ENCODE measurements at regions not wholly inside any gene's neighbourhood (a gene's known extent, or its start where the extent isn't known, plus 50 kb on each side); places are given as distances from the start of the nearest gene placed in this dataset.

DNA sequence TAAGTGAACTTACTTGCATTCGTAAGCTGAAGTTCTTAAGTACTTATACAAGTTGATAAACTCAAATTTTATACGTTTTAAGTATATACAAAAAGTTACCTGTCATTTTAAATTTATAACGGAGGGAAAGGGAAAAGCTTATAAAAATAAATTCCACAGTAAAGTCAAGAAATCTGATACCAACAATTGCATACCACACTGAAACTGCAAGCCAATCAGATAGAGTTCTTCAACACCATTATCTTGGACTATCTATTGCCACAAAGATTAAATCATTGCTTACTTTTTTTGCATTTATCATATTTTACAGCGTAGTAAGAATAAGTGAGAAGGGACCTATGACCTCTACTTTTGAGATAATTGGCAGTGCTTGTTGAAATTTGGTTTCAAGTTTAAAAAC, 386.7 kb downstream of the TFAP2A start:
- DNase-seq: no peak

DNA sequence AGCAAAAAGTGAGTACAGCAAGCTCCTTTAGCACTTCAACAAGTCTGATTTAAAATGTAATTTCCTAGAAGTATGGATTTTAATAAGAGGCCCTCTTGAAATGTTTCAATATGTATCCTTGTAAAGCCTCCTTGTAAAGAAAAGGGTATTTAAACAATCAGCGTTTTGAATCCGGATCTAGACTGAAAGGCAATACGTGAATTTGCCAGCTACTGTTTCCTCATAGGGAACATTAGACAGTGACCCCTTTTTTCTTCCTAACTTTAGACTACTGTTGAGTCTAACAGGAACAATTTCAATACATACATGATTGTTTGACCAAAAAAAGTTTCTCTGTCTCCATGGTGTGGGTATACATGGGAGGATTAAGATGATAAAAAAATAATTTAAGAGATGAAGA, 395.0 kb downstream of the TFAP2A start:
- DNase-seq: no peak

DNA sequence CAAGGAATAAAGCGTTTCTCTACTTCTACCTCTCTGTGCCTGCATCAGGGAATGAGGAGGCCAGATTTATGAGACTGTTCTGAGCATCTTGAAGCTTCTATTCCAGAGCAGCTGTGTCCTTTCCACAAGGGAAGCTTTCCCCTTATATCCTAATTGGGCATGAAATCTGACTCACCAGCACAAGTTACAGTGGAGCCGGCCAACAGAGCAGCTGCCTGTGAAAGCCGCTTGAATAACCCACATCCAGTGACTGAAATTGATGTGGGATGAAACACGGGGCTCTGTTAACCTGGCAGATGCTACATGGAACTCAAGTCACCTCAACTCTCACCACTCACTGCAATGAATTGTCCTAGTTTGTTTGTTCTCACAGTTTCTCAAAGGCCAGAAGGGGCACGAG, 400.3 kb downstream of the TFAP2A start:
- DNase-seq: no peak

DNA sequence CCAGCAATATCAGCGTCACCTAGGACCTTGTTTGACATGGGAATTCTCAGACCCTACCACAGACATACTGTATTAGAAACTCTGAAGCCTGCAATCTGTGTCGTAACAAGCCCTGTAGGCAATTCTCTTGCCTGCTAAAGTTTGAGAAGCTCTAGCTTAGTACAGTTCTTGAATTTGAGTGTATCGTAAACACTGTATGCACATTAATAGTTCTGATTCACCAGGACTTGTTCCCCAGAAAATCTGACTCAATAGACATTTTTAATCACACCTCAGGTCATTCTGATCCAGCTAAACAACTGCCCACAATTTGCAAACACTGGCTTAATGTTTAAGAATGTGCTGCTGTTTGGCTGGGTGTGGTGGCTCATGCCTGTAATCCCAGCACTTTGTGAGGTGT, 414.3 kb downstream of the TFAP2A start:
- no peak for DNase-seq

DNA sequence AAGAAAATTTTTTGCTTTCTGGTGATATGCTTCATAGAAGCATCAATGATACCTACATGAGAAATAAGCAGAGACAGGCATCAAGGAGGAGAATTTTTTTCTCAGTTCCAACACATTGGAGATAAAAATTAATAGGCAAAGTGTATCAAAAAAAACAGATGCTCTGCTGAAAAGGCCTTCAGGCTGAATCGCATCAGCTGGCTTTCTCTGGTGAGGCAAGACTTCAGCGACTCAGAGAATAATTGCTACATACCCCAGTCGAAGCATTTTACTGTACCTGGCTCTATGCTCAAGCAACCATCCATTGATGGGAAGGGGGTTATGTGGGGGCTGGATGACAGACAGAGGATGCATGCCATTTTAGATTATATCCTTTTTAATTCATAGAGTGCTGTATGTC, 415.1 kb downstream of the TFAP2A start:
- no peak for DNase-seq

DNA sequence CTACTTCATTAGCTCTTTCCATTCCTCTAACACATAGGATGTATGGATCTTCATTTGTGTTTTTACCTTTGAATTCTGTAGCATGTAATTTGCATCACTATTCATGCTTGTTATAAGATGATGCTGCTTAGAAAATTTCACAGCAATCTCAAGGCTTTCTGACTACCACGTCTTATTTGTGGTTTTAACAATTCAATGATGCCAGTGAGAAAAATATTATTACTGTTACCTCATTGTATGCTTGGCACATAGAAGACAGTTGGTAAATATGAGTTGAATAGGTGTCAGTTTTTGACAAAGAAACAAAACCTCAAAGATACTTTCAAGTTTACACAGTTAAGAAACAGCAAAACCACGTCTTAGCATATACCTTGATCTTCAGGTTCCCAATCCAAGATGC, 428.6 kb downstream of the TFAP2A start:
- no peak for DNase-seq

DNA sequence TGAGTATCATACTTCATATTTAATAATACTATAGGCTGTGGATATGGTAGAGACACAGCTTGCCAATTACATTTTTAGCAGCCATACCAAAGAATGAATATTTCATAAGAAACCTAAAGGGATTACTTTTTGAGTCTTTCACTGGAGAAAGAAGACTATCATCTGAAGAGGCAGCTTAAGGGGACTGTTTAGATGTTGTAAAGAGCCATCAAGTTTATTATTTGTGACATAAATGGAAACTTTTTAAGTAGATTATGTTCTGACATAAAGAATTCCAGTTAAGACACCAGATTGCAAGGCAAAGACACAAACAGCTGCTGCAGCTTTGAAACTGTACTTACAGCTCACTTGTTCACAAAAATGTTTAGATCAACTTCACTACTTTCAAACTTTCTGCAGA, 429.4 kb downstream of the TFAP2A start:
- no peak for DNase-seq

DNA sequence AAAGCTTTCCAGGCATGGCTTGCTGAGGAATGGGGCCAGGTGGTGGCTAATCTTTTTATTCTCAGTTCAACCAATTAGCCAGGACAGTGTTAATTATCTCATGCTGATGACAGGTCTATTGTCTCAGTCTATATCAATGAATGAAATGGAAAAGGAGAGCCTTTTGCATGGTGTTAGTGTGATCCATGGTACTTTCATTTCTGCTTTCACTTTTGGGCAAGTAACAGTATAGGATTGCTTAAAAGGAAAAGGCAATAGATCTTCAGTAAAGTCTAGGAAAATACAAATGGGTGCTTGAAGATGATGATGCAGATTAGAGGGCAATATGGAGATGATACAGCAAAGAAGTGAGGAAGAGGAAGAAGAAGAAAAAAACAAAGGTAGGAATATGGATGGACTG, 430.3 kb downstream of the TFAP2A start:
- no peak for DNase-seq

DNA sequence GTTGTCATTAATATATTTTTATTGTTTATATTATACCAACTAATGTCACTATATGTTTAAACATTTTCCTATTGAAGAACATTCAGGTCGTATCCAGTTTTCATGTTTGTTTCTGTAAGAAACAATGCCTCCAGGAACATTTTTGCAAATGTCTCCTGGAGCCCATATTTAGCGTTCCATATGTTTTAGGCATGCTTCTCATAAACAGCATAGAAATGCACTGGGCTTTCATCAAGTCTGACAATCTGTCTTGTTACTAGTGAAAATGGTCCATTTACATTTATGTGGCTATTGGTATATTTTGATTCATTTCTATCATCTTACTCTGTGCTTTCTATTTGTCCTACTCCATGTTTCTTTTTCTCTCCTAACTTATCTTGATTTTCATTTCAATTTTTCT, 431.7 kb downstream of the TFAP2A start:
- no peak for DNase-seq

DNA sequence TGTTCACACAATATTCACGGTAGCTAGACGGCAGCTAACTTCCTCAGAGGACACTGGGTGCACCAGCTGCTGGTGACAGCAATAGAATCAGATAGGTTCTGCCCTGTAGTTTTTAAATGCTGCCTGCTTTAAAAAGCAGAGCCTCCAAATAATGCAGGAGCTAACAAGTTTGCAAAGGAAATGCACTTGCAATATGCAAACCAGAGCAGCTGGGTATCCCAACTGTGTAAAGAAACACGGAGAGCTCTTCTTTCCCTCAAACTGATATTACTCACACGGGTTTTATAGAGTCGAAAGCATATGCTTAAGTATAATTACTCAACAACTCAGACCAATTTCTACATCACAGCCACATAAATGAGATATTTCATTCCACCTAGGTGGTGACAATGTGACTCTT, 432.7 kb downstream of the TFAP2A start:
- no peak for DNase-seq

DNA sequence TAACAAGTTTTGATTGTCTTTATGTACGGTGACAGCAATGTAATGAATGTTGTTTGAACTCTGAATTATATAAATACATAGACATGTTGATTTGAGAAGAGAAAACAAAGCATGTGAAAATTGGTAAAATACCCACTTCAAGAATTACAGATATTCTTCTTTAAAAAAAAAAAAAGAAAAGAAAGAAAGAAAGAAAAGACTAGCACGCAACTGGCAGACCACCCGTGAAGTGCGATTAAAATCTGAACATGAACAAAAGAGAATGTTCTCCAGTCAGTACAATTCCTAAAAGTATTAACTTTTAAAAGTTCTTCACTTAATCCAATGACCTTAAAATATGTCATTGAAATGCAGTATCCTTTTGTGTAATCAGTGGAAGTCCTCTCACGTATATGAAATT, 434.9 kb downstream of the TFAP2A start:
- no peak for DNase-seq

DNA sequence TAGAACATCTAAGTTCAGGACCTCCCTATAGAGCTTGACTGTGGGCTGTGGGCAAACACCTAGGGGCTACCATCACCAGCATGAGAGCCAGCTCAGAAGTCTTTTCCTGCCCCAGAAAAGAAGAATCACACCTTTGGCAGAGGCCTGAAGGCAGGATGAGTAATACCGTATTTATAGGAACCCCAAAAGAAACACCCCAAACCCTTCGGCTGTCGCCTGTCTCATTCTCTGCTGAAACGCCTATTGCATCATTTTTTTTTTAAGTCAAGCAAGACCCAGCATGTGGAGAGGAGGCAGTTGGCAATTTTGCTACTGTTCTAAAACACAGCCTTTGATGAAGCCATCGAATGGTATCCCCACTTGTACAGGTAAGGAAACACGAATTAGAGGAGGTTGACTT, 436.4 kb downstream of the TFAP2A start:
- DNase-seq: no peak

DNA sequence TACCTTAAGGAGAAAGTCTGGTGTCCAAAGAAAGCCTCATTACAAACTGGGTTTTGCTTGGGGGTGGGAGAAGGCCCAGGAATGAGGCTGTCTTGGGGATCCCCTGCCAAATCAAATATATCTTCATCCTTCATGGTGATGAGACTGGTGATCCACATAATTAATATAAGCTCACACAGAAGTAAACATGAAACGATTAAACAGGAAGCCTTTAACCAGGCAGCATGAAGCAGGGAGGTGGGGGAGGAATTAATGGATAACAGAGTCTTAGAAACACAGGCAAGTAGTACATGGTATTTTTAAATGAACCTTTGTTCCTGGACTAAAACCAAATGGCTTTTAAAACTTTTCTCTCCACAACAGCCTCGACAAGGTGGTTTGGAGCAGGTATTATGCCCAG, 437.5 kb downstream of the TFAP2A start:
- DNase-seq: no peak

DNA sequence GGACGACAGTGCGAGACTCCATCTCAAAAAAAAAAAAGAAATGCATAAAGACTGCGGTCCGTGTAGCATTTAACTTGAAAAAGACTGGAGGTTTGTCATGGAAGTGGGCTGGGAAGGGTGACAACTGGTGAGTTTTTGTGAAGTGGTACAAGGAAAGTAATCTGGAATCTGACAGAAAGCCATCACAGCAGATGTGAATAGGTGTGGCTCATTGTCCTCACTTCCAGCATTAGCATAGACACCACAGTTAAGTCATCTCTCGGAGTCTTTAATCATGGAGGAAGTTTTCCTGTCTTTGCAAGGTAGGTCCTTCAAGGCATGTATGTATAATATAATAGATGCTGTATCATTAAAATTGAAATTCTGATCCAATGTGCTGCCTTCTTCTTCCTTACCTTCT, 453.2 kb downstream of the TFAP2A start:
- no peak for DNase-seq

DNA sequence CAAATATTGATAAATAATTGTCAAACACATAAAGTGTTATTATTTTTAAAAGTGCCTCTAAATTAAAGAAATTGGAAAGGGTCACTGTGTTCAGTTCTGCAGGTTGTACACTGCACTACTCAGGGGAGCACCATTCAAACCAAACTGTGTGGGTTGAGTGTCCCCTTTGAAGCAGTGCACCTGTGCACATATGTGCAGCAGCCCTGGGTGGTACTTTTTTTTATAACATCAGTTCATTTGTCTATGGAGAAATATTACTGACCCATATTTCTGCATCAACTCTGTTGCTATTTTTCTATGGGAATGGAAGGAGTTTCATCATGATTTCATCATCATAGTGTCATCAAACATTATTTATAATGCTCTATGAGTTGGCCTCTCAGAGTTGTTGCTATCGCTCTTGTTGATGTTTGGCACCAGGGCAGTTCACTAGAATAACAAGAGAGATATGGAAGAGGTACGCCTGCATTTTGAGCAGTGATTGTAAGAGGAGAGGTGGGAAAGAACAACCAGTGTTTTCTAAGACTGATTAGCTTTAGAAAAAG, 457.6 kb downstream of the TFAP2A start:
- no peak for DNase-seq

DNA sequence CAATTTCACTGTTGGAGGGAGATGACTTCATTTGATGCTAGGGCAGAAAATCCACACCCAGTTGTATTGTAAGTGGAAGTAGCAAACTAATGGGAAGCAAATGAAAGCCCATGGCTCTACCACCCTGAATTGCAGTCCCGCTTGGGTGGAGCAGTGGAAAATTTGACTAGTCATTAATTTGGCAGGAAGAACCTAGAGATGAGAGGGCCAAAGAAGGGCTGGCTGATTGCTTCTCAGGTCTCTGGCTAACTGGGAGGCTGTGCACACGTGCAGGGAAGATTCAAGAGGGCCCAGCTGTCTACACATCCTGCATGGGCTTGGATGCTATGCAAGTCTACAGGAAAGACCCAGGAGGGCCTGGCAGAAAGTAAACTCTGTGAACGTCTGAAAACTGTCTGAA, 466.2 kb downstream of the TFAP2A start:
- DNase-seq: no peak

DNA sequence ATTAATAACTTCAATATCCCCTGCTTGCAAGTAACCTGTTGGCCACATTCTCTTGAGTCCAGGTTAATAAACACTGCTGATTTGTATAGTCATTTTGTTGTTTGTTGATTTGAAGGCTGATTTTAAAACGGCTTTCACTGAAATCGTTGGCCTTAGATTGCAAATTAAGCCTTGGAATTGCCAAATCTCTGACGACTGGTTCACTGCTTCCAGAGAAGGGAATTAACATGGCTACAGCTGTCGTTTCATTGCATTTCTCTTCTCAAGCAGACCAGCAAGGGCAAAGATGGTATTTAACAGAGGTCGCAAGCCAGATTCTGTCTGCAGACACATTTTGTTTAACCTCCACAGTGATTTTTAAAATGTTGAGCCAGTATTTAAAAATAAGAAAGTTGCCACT, 470.9 kb downstream of the TFAP2A start:
- no peak for DNase-seq

DNA sequence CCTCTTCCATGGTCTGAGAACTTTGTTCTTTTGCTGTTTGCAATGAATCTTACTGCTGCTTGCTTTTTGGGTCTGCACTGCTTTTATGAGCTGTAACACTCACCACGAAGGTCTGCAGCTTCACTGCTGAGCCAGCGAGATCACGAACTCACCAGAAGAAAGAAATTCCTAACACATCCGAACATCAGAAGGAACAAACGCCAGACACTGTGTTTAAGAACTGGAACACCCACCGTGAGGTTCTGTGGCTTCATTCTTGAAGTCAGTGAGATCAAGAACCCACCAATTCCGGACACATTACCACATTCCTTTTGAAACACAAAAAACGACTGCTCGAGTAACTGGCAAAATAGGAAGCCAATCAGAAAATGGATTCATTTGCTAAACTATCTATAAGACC, 471.8 kb downstream of the TFAP2A start:
- no peak for DNase-seq

DNA sequence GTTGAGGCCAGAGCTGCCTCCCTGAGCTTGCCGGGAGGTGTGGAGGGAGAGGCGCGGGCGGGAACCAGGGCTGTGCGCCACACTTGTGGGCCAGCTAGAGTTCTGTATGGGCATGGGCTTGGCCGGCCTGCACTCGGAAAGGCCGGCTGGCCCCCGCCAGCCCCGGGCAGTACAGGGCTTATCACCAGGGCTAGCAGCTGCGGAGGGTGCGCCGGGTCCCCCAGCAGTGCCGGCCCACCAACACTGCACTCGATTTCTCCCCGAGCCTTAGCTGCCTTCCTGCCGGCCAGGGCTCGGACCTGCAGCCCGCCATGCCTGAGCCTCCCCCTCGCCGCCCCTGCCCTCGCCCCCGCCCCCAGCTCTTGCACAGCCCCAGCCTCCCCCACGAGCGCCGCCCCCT, 472.7 kb downstream of the TFAP2A start:
- DNase-seq: no peak

DNA sequence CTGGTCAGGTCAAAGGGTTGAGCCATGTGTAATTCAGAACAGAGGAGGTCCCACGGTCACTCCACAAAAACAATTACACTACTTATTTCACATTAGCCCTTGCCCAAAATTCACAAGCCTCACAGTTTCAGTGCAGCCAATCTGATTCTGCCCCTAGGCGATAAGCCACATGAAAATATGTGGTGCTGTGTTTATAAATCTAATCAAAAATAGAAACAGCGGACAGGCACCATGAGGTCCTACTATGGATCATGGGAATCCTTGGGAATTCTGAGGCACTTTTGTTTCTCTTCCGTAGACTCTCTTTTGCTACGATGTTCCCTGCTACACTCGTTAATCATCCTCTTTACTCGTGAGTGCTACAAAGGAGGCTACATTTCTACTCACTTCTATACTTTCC, 476.1 kb downstream of the TFAP2A start:
- no peak for DNase-seq

DNA sequence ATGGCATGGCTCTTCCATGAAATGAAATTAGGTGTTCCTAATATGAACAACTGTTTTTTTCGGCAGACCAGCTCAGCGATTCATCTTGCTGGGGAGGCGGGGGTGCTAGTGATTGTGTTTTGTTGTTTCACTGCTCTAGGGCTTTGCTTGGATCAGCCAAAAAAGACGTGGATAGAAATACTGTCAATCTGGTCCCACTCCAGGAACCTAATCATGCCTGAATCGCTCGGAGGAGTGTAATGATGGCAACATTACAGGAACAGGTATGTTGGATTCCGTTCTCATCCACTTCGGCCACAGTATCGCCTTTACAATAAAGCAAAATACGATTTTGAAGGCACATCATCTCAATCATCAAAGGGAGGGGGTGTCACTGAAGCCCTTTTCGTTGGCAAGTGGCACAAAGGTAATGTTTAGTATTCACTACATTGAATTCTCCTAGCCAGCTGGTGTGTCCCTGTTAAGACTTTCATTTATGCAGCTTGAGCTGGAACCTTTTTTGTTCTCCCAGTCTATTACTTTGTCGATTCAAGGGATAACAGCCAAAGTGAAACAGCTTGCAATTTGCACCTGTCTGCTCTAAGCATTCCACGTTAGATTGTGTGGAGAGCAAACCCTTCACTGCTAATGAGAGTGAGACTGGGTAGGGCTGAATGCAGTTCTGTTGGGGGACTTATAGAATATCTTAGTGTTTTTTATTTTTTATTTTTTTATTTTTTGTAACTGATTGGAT, 477.7 kb downstream of the TFAP2A start:
- DNase-seq: no peak

DNA sequence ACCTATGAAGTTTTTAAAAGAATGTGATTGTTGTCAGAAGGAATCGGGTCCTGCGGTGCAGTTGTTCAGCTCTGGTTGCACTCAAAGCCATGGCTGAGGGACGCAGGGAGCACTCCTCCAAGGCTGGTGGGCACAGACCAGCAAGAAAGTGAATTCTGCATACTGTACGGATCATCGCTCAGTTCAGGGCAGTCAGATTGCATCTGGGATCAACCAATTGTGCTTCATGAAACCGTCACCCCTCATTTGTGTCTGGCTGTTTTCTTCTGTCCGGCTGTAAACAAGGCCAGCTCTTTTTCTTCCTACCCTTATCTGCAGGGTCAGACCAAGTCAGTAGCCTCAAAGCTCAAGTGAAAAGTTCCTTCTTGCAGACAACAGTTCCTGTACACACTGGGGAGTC, 478.3 kb downstream of the TFAP2A start:
- DNase-seq: no peak

DNA sequence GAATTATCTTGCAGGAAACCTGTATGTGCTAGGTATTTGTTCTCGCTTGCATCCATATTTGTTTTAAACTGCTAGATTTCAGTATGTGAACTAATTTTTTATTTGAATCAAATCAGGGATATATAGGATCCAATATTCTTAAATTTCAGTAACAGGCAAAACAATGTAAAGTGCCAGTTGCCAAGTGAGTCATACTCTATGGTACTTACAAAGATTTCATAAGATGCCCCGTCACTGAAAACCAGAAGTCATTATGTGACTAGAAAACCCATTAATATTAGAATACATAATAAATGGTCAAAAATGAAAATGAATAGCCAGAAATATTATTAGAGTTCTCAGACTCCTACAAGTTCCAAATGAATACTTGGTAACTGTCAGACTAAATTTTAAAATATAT, 481.2 kb downstream of the TFAP2A start:
- no peak for DNase-seq

DNA sequence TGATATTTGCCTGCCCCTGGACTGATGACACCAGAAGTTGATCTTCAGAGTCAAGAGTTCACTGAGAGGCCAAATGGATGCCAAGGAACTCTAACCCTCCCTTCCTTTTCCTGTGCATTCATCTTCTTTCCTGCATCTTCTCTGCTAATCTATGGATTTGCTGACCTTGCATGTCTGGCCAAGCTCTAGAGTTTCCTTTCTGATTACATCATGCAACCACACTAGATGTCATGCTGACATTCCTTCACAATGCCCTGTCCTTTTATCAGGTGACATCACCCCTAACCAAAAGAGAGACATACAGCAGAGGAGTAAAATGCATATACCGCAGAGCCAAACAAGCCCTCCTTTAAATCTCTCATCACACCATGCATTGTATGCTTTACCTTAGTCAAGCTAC, 487.6 kb downstream of the TFAP2A start:
- no peak for DNase-seq

DNA sequence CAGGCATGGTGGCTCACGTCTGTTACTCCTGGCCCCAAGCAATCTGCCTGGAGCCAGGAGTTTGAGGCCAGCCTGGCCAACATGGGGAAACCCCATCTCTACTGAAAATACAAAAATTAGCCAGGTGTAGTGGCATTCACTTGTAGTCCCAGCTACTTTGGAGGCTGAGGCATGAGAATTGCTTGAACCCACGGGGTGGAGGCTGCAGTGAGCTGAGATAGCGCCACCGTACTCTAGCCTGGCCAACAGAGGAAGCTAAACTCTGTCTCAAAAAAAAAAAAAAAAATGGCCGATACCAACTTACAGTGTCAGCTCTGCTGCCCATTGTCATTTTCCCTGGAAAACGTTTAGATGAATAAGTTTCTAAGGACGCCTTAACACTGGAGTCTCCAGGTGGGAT, 489.9 kb downstream of the TFAP2A start:
- DNase-seq: no peak
